C1 segment of cervical spinal cord (tissue), 14 donors: ENCODE measurements at regions not wholly inside any gene's neighbourhood (a gene's known extent, or its start where the extent isn't known, plus 50 kb on each side); places are given as distances from the start of the nearest gene placed in this dataset.

Source experiments
- DNase-seq, 14 donors: peaks; one replicate each; lab custom pipeline; 2025; lab: John Stamatoyannopoulos, UW

DNA sequence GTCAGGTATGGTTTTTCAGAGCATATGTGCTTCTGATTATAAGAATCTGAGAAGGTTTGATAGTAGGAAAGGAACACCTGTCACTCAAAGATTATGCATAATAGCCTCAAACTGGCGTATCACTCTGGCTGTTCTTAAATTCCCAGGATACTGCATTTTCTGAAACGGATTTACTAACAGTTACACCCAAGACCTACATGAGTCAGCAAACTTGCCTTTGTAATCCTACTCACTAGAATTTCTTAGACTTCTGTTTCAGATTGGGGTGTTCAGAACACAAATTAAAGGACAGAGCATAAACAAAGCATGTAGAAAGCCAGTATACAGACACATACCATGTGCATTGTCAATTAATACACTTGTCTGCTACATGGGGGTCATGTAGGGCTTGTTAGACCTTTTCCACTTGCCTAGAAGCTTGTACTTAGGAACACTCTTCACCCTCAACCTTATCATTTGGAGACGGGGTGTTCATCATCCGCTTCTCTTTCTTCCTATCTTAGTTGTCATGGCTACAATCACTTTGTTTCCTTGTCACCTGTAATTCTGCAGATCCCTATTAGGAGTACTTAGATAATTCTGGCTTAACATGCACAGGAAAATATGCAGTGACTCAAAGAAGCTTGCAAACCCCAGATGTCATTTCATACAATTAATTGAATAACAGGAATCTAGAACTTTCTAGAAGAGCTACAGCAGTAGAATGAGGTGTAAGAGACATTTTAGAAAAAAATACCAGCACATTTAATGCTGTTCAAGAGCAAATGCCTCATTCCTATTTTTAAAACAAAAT is 593.0 kb upstream of the TENM3 start:
- no peak for DNase-seq

DNA sequence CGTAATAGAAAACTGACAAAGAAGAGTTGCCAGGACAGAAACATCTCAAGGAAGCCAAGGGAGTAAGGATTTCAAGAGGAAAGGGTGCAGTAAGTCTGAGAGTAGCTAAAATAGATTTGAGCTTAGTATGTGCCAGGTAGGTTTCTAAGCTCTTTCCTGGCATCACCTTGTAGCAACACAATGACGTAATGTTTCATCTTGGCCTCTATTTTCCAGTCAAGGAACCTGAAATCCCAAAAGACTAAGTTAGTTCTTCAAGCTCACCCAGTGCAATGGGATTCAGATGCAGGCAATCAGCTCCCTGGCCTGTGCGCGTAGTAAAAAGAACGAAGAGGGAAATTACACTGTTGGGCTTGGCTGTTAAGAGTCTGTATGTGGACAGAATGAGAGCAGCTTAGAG is 586.5 kb upstream of the TENM3 start:
- DNase-seq: no peak

DNA sequence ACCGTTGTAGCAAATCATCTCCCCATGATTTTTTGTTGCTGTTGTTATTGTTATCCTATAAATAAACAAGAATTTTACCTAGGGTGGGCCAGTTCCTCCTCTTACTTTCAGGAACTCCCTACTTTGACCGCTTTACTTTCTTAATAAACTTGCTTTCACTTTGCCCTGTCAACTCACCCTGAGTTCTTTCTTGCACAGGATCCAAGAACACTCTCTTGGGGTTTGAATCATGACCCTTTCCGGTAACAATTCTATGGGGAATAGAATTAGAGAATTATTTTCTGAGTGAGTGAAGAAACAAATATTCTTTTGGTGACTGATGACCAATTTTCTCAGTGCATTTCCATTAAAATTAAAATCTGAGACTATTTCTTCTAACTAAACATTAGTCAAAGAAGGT is 584.0 kb upstream of the TENM3 start:
- no peak for DNase-seq

DNA sequence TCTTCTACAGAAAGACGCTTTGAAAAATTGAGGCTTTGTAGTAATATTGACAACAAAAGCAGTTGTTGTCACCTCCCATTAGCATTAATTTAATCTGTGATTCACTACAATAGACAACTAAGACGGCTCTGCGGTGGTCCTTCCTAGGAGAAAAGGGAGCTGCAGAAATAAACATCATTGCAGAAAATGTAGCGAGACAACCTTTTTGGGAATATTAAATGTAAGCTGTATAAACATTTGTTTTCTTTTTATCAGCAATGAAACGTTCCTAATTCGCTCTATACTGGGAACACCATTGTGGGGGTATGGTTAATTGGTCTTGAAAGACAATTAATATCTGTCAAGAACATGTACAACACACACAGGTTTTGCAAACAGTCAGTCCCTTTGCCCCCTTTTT is 583.3 kb upstream of the TENM3 start:
- no peak for DNase-seq

DNA sequence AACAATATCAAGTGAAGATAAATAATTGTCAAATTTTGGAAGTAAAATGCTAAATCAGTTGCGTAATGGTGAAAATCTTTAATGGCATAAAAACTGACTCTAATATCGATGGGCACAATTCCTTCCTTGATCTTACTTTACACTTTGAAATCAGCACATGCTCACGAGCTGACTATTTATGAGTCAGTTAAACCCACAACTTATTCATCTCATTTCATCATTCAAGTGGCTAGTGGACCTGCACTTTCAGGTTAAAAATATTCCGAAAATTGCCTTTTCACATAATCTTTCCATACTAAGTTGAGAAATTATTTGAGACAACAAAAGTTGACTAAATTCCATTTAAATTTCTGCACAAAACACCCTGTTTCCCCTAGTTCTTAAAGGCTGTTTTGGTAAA is 582.1 kb upstream of the TENM3 start:
- no peak for DNase-seq

DNA sequence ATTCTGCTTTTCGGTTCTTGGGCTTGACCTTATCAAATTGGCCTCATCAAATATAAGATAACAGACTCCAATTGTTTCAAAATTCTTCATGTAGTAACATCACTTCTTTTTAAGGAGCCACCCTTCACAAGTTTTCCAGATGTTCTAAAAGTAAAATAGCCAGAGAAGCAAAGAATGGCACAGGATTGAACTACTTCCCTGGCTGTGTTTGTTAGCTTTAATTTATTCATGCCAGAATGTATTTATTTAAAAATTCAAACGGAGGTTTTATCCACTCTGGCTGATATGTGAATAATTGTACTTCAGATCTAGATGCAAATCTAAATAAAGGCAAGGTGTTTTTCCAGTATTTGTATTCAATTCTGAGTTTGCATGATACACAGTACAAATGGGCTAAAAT is 581.3 kb upstream of the TENM3 start:
- no peak for DNase-seq

DNA sequence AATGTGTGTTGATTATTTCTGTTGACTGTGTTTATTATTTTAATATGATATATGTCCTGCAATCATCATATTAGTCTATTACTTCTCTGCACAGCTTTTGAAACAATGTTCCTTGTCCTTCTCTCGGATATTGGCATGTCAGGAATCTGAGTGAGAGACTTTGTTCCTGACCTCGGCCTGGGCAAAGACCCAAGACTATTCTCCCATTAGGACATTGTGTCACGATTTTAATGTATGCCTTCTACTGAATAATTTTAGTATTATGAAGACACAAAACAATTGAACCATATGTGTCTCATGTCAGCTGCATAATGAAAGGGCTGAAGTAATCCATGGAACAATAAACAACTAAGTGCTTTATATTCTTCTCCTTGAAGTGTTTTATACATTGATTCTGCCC is 580.8 kb upstream of the TENM3 start:
- peak in 2 of 14 donors; percentile 3 to 17 for DNase-seq

DNA sequence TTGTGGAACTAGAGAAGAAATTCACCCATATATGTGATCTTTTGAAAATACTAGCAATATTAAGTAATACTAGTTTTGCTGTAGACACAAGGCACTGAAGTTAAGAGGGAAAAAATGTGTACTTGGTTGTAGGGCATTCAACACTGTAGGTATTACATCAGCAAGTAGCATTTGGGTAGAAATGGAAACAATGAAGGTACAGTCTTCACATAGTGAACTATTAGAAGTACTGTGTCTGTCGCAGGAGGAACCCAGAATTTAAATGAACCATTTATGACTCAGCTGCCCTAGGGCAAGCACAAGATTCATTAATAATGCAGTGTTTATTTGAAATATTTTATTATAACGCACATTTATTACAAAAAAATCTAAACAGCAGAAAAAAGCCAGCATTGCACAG is 572.7 kb upstream of the TENM3 start:
- no peak for DNase-seq

DNA sequence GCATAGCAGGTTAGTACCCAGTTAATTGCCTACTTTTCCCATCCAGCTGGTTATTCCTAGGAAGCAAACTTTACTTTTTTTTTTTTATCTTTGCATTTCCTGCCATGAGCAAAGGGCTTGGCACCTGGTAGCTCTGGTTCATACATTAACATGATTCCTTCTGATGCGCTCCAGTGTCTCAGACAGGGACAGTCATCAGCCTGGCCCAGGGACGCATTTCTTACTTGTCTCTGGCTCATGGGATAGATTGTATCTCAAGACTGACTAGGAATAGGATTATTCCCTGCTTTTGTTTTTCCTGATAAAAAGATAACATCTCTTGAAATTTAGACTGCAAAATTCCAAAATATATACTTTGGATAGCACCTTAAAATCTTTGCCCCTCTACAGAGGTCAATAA is 571.5 kb upstream of the TENM3 start:
- no peak for DNase-seq

DNA sequence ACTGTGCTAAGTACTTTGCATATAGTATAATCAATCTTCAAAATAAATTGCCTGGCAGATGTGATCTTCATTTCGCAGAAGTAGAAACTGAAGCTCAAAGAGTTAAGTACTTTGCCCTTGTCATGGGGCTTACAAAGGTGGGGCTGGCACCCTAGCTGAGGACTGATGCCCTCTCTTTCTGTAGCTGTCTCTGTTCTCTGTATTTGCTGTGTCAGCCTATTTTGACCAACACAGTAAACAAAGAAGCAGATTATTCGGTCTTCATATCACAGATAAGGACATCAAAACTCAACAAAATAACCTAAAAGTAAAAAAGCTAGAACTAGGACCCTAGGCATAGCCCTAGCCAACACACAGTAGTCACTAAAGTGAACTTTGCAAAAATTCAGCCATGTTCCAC is 570.5 kb upstream of the TENM3 start:
- DNase-seq: no peak

DNA sequence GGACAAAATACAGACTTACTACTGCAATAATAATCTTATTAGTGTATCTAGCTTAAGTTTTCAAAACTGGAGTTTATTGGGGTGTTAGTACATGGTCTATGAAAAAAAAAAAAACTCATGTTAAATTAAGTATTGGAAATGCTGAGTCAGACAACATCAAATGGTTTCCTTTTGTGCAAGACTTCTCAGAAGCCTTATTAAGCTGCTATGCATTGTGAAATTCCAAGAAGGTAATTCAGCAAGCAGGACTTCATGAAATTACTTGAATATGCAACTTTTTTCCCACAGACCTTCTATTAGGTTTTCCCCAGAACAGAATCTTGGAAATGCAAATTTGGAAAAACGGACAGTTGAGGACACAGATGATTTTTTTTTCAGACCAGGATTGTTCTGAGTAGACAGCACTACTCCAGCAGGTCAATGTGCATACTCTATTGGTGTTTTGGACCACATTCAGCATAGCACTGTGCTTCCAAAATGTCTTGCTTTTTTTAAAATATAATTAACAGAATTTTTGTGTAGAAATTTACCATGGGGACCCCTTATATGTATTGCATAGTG is 568.8 kb upstream of the TENM3 start:
- no peak for DNase-seq

DNA sequence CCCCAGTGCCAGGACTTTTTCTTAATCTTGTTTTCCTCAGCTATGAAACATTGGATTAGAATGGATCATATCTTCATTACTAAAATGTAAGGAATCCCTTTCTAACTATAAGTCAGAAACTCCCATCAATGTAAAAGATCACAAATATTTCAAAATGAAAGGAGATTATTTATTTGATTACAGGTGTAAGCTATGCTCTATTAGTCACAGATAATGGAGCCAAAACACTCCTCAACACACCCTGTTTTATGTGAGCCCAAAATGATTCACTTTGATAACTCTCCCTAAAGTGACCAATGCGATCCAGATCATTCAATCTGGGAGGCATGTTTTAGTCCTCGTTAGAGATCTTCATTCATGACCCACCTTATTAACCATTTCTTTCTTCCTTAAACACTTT is 566.7 kb upstream of the TENM3 start:
- no peak for DNase-seq

DNA sequence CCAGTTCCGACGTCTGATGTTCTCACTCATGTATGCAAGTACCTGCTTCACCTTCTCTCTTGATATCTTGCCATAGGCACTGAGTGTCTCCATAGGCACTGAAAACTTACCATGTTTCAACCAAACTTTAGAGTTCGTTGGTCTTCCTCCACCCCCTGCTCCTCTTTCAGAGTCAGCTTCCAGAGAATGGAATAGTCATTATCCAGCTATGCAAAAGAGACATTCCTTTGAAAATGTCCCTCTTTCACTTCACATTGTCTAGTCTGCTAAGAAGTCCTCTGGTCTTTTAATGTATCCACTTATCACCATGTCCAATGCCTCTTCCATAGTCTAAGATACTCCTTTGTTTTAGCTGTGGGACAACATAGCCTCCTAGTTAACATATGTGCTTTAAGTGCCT is 566.0 kb upstream of the TENM3 start:
- DNase-seq: no peak

DNA sequence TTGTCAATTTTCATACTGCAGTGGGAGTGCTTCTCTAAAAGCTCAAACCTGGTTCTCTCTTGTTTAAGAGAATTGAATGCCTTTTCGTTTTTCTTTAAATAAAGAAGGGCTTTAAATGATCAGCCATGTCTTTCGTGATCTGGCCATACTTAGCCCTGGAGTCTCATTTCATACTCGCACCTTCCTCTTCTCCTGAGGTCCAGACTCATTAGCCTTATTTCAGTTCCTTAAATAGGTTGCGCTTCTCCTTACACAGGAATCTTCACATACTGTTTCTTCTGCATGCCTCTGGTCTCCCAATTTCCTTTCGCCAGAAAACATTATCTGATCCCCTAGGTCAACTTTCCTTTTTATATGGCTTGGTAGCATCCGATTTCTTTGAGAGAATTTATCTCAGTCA is 565.6 kb upstream of the TENM3 start:
- no peak for DNase-seq

DNA sequence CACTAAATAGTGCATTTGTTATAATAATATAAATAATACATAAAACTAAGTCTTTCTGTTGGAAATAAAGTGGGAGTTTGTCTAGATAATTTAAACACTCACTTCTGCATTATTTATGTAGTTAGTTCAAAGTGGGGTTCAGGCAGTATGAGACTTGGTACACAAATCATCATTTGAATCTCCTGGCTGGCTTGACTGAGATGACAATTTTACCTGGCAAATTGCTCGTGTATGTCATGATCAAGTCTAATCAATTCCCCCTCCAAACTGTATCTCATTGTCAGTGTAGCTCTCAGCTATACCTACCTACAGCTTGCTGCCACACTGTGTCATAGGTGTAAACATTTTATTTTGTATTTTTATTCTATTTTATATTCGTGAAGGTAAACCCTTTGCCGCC is 563.4 kb upstream of the TENM3 start:
- DNase-seq: no peak

DNA sequence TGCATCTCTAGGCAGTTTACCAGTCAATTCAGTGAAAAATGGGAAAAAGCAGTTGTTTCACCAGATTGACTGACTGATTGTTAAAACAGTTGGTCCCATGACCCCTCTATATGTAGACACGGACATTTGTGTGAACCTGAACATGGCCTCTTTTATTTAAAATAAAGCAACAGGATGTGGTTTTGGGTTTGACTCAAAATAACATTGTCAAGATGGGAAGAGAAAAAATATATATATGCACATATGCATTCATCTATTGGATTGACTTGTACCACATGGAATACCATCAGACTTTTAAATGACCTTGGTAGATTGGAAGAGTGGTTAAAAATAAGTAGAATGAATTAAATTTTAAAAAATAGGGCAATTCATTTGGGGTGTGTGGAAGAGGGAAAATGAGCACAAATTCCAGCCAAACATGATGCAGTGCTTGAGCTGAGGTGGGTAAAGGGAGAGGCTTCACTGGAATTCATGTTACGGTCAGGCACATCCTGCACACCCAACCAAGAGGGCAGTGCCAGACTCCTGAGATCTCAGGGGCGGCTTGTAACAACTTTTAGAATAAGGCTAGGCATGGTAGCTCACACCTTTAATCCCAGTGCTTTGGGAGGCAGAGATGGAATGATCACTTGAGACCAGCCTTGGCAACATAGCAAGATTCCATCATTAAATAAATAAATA is 560.7 kb upstream of the TENM3 start:
- DNase-seq: no peak

DNA sequence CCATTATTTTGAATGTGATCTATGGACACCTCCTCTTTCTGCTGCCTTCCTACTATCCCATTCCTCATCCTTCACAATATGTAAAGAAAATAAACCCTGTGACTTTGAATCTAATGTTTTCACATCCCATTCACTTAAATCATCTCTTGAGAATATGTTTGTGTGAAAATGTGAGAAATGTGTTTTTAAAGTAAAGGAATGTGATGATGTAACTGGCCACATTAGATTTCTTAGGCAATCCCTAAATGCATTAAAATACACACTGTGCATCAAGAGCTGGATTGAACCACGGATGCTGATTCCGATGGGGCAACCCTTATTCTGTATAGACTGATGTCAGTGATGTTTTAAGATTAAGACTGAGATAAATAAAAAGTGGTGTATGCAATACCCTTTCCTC is 558.9 kb upstream of the TENM3 start:
- no peak for DNase-seq

DNA sequence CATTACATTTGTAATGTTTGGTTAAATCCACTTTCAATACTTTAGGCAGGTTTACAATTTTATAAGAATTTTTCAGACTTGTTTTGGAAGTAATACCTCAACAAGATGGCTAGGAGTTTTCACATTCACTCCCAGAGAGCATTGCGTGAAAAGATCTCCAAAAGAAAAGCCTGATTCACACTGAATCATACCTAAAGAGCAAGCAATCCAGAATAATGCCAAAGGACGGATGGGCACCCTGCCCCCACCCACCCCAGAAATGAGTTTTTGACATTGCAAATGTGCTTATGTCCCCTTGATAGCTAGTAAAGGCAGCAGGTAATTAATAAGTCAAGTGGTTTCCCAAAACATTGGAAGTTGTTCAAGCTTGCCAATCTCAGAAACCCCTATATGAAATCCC is 557.7 kb upstream of the TENM3 start:
- no peak for DNase-seq

DNA sequence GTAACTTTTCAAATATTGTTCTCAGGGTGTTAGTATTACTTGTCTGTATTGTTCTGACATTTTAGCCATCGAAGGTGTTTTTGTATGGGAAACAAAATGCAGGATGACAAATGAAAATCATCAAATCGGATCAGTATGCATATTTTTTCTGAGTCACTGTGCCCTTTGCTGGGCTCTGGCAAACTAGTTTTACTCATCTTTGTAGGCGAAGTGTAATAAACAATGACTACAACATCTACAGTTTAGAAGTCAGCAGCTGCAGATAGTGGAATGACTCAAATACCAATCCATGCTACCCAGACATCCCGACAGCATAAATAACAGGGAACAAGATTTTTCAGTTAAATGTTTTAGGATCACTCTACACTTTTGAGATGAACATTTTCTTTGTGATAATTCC is 557.3 kb upstream of the TENM3 start:
- DNase-seq: no peak

DNA sequence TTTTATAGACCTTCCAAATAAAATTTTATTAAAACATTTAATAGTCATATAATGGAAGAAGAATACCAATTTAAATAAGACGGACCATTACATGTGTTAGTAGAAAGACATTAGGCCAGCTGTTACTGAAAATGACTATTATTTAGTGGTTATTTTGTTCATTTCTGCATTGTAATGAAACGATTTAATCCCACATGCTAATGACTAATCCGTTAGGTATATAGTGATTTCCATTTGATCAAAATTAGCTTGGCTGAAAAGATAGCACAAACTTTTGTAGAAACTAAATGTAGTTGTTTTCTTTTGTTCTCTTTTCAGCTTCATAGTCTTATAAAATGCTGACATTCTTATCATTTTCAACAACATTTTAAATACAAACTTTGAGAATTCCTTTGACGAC is 556.1 kb upstream of the TENM3 start:
- no peak for DNase-seq

DNA sequence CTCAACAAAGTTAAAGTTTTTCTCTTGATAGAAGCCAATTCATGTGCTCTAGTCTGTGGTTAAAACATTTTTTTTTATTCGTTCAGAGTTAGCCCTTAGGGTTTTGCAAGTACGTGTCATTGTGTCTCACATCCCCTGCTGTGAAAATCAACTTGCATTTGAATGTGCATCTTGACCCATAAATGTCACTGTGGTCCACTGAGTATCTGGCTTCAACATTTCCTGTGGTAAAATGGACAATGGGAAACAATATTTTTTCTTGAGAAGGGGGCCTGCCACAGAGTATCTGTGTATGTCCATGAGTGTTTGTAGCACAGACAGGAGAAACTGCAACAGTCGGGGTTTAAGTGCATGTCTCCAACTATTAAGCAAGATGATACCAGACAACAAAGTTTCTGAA is 554.8 kb upstream of the TENM3 start:
- DNase-seq: no peak

DNA sequence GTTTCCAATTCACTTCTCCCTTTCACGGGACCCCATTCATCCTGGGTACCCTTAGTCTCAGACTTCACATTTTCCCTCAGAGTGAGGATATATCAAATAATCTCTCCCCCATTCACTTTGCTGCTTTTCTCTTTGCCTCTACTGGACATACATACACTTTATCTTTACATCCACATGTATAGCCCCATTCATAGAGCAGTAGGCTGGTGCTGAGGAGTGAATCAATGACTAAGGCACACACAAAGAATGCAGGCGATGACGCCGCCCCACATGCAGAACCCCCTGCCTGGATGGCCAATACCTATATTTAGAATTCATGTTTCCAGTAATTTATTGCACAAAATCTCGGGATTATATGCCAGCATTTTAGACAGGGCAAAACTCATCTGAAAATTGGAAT is 554.3 kb upstream of the TENM3 start:
- DNase-seq: no peak

DNA sequence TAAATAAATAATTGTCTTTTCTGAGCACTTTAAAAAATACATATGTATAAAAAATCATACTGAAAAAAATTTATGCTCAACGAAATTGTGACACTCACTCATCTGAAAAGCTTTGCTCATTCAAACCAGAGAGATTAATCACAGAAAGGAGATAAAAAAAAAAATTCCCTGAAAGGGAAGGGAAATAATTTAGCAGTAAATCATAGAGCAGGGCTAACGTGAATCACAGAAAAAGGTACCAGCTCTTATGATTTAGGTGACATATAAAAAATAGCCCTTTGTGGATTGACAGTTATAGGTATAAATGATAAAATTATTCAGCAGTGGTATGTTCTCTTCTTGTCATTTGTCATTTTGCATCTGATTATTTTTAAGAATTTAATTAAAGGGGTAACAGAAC is 552.7 kb upstream of the TENM3 start:
- no peak for DNase-seq
